HEK293T (cell line): ENCODE measurements at regions not wholly inside any gene's neighbourhood (a gene's known extent, or its start where the extent isn't known, plus 50 kb on each side); places are given as distances from the start of the nearest gene placed in this dataset.

Experiments used
- CTCF ChIA-PET: fragments of 350-600 bp; formaldehyde crosslinking; extraction: SDS; loops from one replicate; lab custom pipeline; 2021; ENCODE audit warnings: antibody characterized with exemption, inconsistent platforms; lab: Yijun Ruan, JAX
- POLR2A ChIA-PET: fragments of 350-600 bp; formaldehyde crosslinking; extraction: SDS; loops from one replicate; lab custom pipeline; 2020; ENCODE audit warnings: antibody characterized with exemption, inconsistent platforms; lab: Yijun Ruan, JAX
- DNase-seq: peaks from one replicate; pipeline ENCODE4 v3.0.0; 2012; ENCODE audit warnings: mixed read lengths; ENCODE audit errors: extremely low spot score
- ARNT ChIP-seq: fragments of 450-650 bp; IDR thresholded peaks from 2 replicates; pipeline ENCODE4 v1.6.1; 2017; ENCODE audit warnings: mild to moderate bottlenecking
- BHLHE40 ChIP-seq: fragments of 450-650 bp; IDR thresholded peaks from 2 replicates; pipeline ENCODE4 v1.6.1; 2016; ENCODE audit warnings: mild to moderate bottlenecking, moderate library complexity, borderline replicate concordance
- CTBP1 ChIP-seq: fragments of 450-650 bp; IDR thresholded peaks from 2 replicates; pipeline ENCODE4 v1.6.1; 2016; ENCODE audit warnings: borderline replicate concordance
- ELF4 ChIP-seq: fragments of 450-650 bp; IDR thresholded peaks from 2 replicates; pipeline ENCODE4 v1.6.1; 2017; ENCODE audit warnings: antibody characterized with exemption
- FOXA1 ChIP-seq: fragments of 450-650 bp; IDR thresholded peaks from 2 replicates; pipeline ENCODE4 v1.6.1; 2016; ENCODE audit warnings: mild to moderate bottlenecking
- FOXK2 ChIP-seq: fragments of 450-650 bp; IDR thresholded peaks from 2 replicates; pipeline ENCODE4 v1.6.1; 2016; ENCODE audit warnings: mild to moderate bottlenecking
- FOXM1 ChIP-seq: fragments of 450-650 bp; IDR thresholded peaks from 2 replicates; pipeline ENCODE4 v1.6.1; 2017; ENCODE audit warnings: mild to moderate bottlenecking, borderline replicate concordance
- HDGF ChIP-seq: fragments of 450-650 bp; IDR thresholded peaks from 2 replicates; pipeline ENCODE4 v1.6.1; 2017; ENCODE audit warnings: antibody characterized with exemption, borderline replicate concordance
- L3MBTL2 ChIP-seq: fragments of 450-650 bp; conservative IDR thresholded peaks from 2 replicates; pipeline ENCODE4 v1.6.1; 2016; ENCODE audit warnings: mild to moderate bottlenecking
- LEF1 ChIP-seq: fragments of 450-650 bp; IDR thresholded peaks from 2 replicates; pipeline ENCODE4 v1.6.1; 2017; ENCODE audit warnings: mild to moderate bottlenecking, borderline replicate concordance
- NFRKB ChIP-seq: fragments of 450-650 bp; IDR thresholded peaks from 2 replicates; pipeline ENCODE4 v1.6.1; 2016; ENCODE audit warnings: mild to moderate bottlenecking, moderate library complexity
- SP1 ChIP-seq: fragments of 450-650 bp; IDR thresholded peaks from 2 replicates; pipeline ENCODE4 v1.6.1; 2017
- SUZ12 ChIP-seq: fragments of 450-650 bp; IDR thresholded peaks from 2 replicates; pipeline ENCODE4 v1.6.1; 2016; ENCODE audit warnings: mild to moderate bottlenecking
- ZNF384 ChIP-seq: fragments of 450-650 bp; IDR thresholded peaks from 2 replicates; pipeline ENCODE4 v1.6.1; 2016
- TF ChIP-seq, protein P1 (sequence below): fragments of 450-650 bp; IDR thresholded peaks from 2 replicates; pipeline ENCODE4 v1.6.1; 2016

DNA sequence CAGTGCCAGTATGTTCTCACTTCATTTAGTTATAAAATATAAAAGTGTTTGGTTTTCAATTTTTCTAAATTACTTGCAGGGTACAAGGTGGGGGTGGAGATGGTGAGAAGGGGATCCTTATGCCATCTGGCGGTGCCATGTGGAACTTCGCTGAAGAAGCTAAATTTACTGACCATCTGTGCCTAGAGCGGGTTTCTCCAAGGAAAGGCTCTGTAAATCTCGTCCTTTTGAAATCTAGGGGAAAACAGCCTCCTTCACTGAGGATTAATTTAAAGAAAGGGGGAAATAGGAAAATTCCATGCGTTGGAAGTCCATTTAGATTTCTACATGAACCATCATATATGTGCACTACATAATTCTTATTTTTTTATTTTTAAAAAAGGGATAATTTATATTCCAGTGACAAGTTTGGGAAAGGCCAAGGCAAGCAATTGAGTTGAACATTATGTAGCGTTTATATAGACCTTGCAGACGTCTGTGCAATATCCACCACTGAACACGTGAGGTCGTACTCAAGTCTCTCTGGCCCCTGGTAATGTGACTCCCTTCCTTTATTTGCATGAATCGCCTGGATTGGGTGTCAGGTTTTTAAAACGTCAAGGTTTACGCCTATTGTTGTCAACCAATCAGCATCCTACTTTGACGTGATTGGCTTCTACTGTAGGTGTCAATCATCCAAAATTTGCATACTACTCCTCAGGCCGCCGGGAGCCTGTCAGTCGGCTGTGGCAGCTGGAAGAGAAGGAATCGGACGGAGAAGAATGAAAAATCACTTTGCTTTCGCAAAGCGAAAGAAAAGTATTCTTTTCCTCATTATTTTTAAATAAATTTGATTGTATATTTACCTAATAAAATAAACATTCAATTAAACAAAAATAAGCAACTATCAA, 297.1 kb upstream of the NFE2L3 start:
- TF ChIP-seq BHLHE40: no peak
- TF ChIP-seq, protein P1, sequence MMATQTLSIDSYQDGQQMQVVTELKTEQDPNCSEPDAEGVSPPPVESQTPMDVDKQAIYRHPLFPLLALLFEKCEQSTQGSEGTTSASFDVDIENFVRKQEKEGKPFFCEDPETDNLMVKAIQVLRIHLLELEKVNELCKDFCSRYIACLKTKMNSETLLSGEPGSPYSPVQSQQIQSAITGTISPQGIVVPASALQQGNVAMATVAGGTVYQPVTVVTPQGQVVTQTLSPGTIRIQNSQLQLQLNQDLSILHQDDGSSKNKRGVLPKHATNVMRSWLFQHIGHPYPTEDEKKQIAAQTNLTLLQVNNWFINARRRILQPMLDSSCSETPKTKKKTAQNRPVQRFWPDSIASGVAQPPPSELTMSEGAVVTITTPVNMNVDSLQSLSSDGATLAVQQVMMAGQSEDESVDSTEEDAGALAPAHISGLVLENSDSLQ: peak; percentile 100
- ChIA-PET POLR2A (interaction anchor here (0.6 to 1.0 kb wide), 2 partner anchors 29 to 1302 kb away, joined by 3 read pairs; partner anchors contain the start of gene HOXA7), CTCF (interaction anchor here (0.5 to 1.5 kb wide), 9 partner anchors 8 to 912 kb away, joined by 3 to 5 read pairs (median 3); no protein-coding TSS in a partner anchor)
- peak; percentile 77 for DNase-seq

DNA sequence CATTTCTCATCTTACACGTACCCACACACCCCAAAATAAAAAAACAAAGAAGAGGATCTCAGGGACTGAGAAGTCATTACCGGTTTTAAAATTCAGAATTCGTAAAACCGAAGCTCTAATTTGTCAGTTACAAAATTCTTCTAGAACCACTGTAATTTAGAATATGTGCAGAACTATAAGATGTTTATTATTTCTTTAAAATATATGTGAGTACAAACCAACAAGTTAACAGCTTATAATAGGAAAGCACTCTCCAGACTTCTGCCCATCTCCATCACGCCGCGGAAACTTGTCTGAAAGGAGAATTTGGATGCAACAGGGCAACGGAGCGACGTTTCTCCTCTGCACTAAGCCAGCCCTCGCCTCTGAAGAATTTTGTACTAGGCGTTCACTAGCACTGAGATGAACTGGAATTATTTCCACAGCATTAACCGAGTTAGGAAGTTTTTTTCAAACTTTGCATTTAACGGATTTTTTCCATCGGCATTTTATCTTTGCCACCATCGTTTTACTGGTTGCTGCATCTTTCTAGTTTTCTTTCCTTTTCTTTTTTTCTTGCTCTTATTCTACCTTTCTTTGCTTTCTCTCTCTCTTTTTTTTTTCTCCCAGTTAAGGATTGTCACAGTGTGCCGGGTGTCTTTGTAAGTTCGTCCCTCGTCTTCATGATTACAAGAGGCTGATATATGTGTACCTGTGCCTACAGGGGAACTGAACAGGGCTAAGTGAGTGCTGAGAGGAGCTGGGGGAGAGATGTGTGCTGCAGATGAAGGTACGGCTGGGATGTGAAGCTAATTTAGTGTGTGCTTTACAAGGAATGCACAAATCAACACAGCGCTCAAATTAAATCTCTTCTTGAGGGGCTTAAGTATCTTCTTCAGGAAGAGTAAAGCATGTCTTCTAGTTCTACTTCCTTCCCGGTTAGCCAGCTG, 295.9 kb upstream of the NFE2L3 start:
- TF ChIP-seq FOXM1 (no peak), NFRKB (no peak), BHLHE40 (no peak), ELF4 (no peak), CTBP1 (no peak), FOXA1 (no peak), ZNF384 (no peak), LEF1 (no peak), FOXK2 (no peak), ARNT (no peak), SUZ12 (no peak)
- TF ChIP-seq, protein P1: no peak
- no peak for DNase-seq
- ChIA-PET POLR2A (interaction anchor here (0.5 to 1.1 kb wide), 4 partner anchors 10 to 342 kb away, joined by 3 to 5 read pairs (median 3); no protein-coding TSS in a partner anchor), CTCF (interaction anchor here (0.6 kb wide), 2 partner anchors 18 to 267 kb away, joined by 3 read pairs; no protein-coding TSS in a partner anchor)

DNA sequence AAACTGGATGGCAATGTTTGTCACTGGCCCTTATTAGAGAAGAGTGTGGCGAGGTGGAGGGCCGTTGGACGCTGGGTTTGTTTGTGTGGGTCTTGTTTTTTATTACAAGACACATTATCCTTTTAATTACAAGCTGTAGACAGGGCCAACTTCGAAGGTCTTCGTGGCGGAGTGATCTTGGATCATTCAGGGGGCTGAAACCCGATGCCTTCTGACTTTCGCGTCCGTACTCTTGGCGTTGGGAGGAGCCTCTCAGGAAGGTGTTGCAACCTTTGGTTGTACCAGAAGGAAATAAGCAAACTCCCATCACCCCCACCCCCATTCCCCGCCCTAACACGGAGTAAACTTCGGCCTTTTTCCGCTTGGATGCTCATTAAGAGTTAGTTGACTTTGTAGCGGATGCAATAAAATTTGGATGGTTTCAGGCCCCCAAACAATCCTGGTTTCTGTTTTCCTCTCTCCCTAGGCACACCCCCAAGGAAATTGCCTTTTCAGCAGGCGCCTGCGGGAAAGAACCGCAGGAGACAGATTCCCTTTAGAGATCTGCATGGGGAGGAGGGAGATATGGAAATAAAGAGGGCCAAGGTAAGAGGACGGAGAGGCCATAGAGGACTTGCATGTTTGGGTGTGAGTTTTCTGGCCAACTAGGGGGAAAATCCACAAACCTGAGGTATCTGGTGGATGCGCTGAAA, 294.5 kb upstream of the NFE2L3 start:
- ChIA-PET POLR2A (interaction anchor here (0.7 to 1.1 kb wide), 4 partner anchors 21 to 342 kb away, joined by 3 to 5 read pairs (median 3); no protein-coding TSS in a partner anchor), CTCF (no interaction called here)
- DNase-seq: peak; percentile 39
- TF ChIP-seq NFRKB: no peak
- TF ChIP-seq CTBP1: peak; percentile 77
- TF ChIP-seq L3MBTL2: 0 out of 2 replicates have a peak, but pooled peaks have one; percentile 25

DNA sequence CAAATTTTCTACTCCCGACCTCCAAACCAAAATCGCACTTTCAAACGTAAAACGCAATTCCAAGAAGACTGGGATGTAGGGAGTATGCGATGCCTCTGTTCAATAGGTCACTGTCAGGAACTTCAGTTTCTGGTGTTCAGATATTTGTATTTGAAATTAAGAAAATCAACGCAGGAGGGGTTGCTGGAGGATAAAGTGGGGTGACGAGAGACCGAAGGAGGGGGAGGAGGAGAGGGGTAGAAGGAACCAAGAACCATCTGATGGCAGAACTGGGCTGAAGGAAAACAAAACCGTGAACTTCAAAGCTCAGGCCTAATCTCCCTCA, 293.8 kb upstream of the NFE2L3 start:
- no peak for DNase-seq
- ChIA-PET CTCF (no interaction called here), POLR2A (interaction anchor here (1.0 kb wide), 1 partner anchor 342 kb away, joined by 3 read pairs; no protein-coding TSS in a partner anchor)
- TF ChIP-seq ARNT (no peak), NFRKB (no peak), SUZ12 (no peak), ZNF384 (no peak), HDGF (no peak), CTBP1 (no peak)

DNA sequence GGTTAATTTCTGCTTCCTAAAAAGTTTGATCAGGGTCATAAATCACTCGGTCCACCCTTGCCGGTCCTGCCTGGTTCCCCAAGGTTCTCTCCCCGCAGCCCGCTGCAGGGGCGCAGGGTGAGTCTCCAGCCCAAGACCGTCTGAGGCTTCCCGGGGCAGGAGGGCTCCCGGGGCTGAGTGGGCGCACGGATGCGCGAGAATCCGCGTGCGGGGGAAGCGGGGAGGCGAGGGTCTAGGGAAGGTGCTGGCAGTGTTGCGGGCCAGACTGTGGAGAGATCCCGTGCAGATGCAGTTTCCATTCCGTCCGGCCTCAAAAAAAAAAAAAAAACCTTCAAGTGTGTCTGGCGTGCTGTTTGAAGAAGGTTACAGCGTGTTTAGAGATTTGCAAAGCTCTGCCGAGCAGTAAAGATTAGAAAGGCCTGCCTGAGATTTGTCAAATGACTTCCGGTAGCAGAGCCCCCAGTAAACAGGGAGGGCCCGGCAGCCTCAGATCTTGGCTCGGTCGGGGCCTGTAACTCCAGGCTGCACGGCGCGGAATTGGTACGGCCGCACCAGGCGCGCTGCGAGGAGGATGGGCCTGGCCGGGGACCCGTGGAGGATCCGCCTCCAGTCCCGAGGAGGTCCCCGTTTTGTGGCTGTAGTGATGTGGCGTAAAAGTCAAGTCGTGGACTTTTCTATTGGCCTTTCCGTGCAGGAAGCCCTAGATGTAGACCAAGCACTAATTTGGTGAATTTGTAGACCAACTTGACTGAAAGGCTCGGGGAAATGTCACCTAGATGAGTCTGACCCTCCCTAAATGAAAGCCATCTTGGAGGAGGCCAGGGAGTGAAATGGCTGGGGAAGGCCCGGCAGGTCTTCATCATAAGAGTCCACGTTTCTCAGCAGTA, 293.2 kb upstream of the NFE2L3 start:
- TF ChIP-seq, protein P1: peak; percentile 84
- TF ChIP-seq SP1: no peak
- no peak for TF ChIP-seq LEF1
- TF ChIP-seq L3MBTL2: 0 out of 2 replicates have a peak, but pooled peaks have one; percentile 19
- TF ChIP-seq ARNT: no peak
- peak; percentile 77; the same call in 1 of the 2 replicates for TF ChIP-seq ZNF384
- POLR2A ChIA-PET: interaction anchor here (1.0 kb wide), 1 partner anchor 341 kb away, joined by 3 read pairs; no protein-coding TSS in a partner anchor
- no peak for DNase-seq
- CTCF ChIA-PET: no interaction called here
